GM12872 (cell line): ENCODE measurements at regions not wholly inside any gene's neighbourhood (a gene's known extent, or its start where the extent isn't known, plus 50 kb on each side); places are given as distances from the start of the nearest gene placed in this dataset.

Experiments used
- TF ChIP-seq, protein P1 (sequence below): IDR thresholded peaks from 3 replicates; pipeline ENCODE4 v1.5.1; 2011; ENCODE audit warnings: low read depth, mild to moderate bottlenecking, low read length, moderate library complexity; ENCODE audit not compliant: insufficient read depth

DNA sequence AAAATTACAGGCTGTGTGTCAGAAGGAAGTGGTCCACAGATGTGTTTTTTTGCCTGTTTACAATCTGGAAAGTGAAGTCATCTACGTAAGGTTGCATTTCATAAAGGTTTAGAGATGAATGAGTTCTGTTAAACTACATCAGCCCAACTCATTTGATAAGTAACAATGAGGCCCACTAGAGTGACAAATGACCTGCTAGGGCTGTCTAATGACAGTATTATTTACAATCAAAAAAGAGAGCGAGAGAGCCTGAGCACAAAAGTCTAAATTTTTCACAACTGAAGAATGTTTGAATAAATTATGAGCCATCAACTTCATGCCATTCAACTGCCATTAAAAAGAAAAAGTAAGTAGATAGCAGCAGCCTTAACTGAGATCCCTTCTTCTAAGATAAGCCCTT, 135.7 kb upstream of the TBL1XR1 start:
- TF ChIP-seq, protein P1, sequence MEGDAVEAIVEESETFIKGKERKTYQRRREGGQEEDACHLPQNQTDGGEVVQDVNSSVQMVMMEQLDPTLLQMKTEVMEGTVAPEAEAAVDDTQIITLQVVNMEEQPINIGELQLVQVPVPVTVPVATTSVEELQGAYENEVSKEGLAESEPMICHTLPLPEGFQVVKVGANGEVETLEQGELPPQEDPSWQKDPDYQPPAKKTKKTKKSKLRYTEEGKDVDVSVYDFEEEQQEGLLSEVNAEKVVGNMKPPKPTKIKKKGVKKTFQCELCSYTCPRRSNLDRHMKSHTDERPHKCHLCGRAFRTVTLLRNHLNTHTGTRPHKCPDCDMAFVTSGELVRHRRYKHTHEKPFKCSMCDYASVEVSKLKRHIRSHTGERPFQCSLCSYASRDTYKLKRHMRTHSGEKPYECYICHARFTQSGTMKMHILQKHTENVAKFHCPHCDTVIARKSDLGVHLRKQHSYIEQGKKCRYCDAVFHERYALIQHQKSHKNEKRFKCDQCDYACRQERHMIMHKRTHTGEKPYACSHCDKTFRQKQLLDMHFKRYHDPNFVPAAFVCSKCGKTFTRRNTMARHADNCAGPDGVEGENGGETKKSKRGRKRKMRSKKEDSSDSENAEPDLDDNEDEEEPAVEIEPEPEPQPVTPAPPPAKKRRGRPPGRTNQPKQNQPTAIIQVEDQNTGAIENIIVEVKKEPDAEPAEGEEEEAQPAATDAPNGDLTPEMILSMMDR = no peak

DNA sequence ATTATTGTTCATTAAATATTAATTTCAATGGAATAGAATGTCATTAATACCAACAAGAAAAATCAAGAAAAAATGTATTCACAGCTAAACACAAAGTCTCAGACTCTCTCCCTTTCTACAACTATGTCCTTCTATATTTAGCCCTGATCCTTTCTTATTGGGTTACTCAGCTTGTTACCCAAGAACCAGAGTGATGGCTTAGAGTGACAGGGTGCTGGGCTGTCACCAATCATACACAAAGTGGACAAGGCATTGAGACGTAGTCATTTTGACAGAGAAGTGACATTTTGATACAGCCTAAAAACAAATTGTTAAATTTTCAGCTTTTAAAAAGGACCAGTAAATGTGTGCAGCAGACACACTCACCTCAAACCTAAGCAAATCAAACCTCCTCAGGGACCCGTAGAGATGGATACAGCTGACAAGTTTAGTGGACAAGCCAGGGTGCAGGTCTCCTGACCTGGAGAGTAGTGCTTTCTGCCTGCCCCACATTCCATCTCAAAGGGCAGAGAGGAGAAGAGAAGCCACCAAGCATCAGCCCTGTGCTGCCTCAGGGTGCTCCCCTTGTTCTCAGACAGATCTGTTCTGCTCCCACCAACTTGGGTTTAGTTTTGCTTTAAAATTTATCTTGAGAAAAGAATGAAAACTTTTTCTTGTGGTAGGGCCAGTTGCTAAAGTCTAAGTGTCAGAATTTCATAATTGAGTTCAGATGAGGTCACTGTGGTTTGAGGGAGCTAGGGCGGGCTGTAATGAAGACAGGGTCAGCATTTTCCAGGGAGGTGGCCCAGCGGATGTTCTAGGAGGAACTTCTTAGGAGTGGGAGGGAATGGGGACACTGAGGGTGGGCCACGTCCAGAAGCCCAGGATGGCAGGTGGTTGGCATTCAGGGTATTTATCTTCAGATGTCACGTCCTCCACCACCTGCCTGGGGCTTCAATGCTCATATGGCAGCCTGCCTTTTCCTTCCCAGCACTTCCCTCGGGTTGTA, 136.5 kb upstream of the TBL1XR1 start:
- TF ChIP-seq, protein P1 = no peak

DNA sequence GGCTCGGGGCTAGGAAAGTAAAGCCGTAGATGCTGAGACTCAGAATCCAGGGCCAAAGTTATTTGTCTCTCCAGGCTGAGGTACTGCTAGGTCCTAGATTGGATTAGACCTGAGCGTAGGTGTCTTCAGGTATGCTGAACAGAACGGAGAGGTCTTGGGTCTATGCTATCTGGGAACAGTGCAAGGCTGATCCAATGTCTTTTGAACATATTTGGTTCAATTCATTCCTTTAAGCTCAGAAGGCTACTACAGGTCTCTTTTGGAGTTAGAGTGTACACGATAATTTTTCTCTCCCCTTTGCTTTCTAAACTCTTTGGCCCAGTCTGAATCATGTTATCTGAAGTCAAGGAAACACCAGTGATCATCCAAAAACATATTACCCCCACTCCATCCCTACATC, 137.5 kb upstream of the TBL1XR1 start:
- TF ChIP-seq, protein P1 = no peak

DNA sequence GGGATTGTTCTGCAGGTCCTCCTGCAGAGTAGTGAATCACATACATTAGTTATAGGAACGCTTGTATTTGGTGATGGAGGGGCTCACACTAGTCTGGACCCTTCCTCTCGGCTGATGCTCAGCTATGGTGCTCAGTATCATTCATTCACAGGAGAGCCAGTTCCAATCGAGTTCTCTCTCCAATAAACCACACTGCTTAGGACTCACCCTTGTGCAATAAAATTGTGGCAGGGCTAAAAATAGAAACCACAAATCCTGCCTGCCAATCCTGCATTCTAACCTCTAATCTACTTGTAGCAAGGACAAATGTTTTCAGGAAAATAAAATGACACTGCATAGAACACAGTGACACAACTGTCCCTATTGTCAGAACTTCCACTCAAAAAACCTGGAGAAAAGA, 138.4 kb upstream of the TBL1XR1 start:
- TF ChIP-seq, protein P1 = no peak

DNA sequence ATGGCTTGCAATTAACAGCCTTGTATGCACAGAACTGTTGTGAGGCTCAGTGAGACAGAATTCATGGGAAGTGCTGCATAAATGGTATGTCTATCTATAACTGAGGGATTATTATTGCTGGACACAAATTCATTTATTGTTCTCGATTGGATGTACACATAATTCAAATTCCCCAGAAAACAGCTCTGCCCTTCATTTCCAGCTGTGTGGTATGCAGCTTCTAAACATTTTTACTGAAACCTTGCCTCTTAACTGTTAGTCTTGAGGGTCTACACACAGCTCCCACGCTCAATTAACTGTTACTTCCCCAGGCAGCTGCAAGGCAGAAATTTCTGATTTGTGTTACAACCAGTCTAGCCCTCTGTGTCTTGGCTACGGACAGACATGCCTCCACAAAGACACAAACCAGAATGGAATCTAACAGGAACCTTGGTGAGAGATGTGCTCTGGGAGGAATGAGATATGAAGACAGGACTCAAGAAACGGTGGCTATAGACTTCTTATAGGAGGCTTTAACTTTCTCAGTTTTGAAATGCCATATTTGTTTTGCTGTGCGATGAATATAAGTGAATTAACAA, 139.7 kb upstream of the TBL1XR1 start:
- TF ChIP-seq, protein P1 = no peak

DNA sequence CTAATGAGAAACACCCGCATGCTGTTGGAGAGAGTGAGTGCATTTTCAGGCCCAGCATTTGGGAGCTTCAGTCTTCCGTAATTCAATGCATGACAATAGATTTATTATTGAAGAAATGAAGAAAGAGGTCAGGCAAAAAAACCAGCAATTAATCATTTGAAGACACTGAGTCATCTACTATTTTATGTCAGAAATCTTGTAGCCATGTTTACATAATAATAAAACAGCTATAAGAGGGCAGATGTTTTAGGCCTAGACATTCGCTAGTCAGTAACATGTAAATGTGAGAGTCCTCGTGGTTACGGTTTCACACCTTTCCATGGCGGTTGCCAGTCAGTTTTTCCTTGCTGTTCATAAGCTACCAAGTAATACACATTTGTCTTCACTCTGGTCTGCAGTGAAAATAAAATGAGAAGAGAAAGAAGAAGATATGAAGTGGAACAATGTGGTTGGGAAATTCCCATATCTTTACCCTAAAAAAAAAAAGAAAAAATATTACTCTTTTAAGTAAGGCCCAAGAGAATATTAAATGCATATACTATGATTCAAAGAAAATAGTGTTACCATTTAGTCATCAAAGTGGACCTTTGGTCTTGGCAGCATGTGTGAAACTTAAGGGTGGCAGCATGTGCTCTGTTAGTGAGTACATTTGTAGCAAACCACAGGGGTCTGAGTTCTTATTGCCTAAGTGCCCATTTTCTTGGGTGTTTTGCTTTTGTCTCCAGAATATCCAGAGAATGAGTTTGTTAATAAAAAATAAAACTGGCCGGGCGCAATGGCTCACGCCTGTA, 140.5 kb upstream of the TBL1XR1 start:
- TF ChIP-seq, protein P1 = no peak

DNA sequence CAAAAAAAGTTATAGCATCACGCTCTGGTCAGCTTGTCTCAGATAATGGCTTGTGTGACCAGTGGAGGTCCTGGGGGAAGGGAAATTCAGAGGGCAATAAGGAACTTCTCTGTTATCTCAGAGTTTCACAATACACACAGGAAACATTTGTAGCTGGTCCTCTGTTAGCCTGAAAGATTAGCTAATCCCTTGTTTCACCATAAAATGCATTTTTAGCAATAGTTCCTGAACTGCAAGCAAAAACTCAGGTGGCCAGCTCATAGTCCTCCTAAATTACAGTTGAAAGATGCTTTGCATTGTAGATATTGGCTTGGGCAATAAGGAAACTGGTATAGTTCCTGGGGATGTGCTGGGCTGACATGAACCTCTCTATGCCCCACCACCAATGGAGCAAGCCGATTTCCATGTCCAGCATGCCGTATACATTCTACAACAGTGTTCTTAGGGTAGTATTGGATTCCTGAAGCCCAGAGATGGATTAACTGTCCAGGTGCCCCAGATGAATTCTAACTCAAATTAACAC, 141.5 kb upstream of the TBL1XR1 start:
- TF ChIP-seq, protein P1 = no peak
